ENCODE measurements at regions not wholly inside any gene's neighbourhood (a gene's known extent, or its start where the extent isn't known, plus 50 kb on each side); places are given as distances from the start of the nearest gene placed in this dataset.

DNA sequence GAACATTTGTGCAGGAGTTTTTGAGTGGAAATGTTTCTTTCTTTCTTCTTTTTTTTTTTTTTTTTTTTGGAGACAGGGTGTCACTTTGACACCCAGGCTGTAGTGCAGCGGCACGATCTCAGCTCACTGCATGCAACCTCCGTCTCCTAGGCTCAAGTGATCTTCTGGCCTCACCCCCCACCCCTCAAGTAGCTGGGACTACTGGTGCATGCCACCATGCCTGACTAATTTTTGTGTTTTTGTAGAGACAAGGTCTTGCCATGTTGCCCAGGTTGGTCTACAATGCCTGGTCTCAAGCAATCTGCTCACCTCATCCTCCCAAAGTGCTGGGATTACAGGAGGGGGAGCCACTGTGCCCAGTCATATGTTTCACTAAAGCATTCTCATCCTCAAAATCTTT lies 69.2 kb upstream of the BCAT1 start:
- TF ChIP-seq, protein P1, sequence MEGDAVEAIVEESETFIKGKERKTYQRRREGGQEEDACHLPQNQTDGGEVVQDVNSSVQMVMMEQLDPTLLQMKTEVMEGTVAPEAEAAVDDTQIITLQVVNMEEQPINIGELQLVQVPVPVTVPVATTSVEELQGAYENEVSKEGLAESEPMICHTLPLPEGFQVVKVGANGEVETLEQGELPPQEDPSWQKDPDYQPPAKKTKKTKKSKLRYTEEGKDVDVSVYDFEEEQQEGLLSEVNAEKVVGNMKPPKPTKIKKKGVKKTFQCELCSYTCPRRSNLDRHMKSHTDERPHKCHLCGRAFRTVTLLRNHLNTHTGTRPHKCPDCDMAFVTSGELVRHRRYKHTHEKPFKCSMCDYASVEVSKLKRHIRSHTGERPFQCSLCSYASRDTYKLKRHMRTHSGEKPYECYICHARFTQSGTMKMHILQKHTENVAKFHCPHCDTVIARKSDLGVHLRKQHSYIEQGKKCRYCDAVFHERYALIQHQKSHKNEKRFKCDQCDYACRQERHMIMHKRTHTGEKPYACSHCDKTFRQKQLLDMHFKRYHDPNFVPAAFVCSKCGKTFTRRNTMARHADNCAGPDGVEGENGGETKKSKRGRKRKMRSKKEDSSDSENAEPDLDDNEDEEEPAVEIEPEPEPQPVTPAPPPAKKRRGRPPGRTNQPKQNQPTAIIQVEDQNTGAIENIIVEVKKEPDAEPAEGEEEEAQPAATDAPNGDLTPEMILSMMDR (IDR thresholded peaks at IDR 0.05; ENCODE audit: insufficient read depth, low read depth, low read length) = no peak
- TF ChIP-seq EZH2 (IDR thresholded peaks at IDR 0.05; ENCODE audit: insufficient read depth, low read length) = no peak

Data from astrocyte (in vitro differentiated cells and primary cell).